ENCODE measurements at regions not wholly inside any gene's neighbourhood (a gene's known extent, or its start where the extent isn't known, plus 50 kb on each side); places are given as distances from the start of the nearest gene placed in this dataset.

GRCh38 chr9:38312406-38312805 lies 80.1 kb upstream of the ALDH1B1 start:
- TF ChIP-seq EZH2 (IDR thresholded peaks at IDR 0.05; ENCODE audit: insufficient read depth, poor library complexity, severe bottlenecking) (no peak), EZH2phosphoT487 (IDR thresholded peaks at IDR 0.05; ENCODE audit: insufficient read depth, low read depth) (no peak)
